Parathyroid adenoma (tissue), 2 donors: ENCODE measurements at regions not wholly inside any gene's neighbourhood (a gene's known extent, or its start where the extent isn't known, plus 50 kb on each side); places are given as distances from the start of the nearest gene placed in this dataset.
"Not testable (repeated sequence)": the region's sequence is repeated elsewhere in the genome, so short reads cannot be mapped to it uniquely, and the experiment has no call there.

Source experiments
- H2AFZ ChIP-seq: fragments of 300-600 bp; sonication (generic); one replicate; pipeline ENCODE4 v1.7.0; 2017; ENCODE audit warnings: antibody characterized with exemption, mild to moderate bottlenecking
- H3K27ac ChIP-seq: fragments of 300-600 bp; sonication (generic); one replicate; pipeline ENCODE4 v1.7.0; 2017
- H3K27me3 ChIP-seq: fragments of 300-600 bp; sonication (generic); one replicate; pipeline ENCODE4 v1.7.0; 2017; ENCODE audit warnings: low read length; ENCODE audit not compliant: control insufficient read depth, insufficient read depth
- H3K36me3 ChIP-seq: fragments of 300-600 bp; sonication (generic); one replicate; pipeline ENCODE4 v1.7.0; 2017; ENCODE audit warnings: low read length; ENCODE audit not compliant: control insufficient read depth, insufficient read depth
- H3K4me1 ChIP-seq: fragments of 300-600 bp; sonication (generic); one replicate; pipeline ENCODE4 v1.7.0; 2017; ENCODE audit warnings: control low read depth
- H3K4me2 ChIP-seq: fragments of 300-600 bp; sonication (generic); one replicate; pipeline ENCODE4 v1.7.0; 2017; ENCODE audit warnings: low read length
- H3K4me3 ChIP-seq: fragments of 300-600 bp; sonication (generic); one replicate; pipeline ENCODE4 v1.7.0; 2017; ENCODE audit warnings: low read depth, low read length
- H3K79me2 ChIP-seq: fragments of 300-600 bp; sonication (generic); one replicate; pipeline ENCODE4 v1.7.0; 2017; ENCODE audit warnings: control low read depth
- H3K9ac ChIP-seq: fragments of 300-600 bp; sonication (generic); one replicate; pipeline ENCODE4 v1.7.0; 2017; ENCODE audit warnings: mild to moderate bottlenecking
- H3K9me3 ChIP-seq: fragments of 300-600 bp; sonication (generic); one replicate; pipeline ENCODE4 v1.7.0; 2017; ENCODE audit warnings: low read length; ENCODE audit not compliant: control insufficient read depth
- TF ChIP-seq, protein P1 (sequence below): fragments of 300-600 bp; sonication (generic); IDR thresholded peaks from one replicate; pipeline ENCODE4 v1.7.0; 2017; ENCODE audit warnings: antibody characterized with exemption, mild to moderate bottlenecking
- donor health status: primary hyperparathyroidism.

DNA sequence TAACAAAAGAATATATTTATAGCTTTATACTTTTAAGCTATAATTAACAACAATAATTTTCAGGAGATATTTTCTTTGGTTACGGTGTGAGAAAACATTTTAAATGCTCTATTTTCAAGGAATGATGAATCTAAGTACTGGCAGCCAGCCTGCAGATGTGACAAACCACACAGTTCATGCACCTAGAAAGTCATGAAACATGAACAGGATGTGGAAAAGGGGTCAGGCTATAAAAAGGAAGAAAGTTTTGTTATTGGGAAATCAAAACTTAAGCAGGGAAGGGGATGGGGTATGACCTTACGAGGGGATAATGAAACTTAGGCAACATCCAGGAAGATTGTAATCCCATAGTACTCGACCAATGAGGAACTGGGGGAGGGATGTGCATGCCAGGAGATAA, 508.7 kb upstream of the GRAMD2B start:
- TF ChIP-seq, protein P1, sequence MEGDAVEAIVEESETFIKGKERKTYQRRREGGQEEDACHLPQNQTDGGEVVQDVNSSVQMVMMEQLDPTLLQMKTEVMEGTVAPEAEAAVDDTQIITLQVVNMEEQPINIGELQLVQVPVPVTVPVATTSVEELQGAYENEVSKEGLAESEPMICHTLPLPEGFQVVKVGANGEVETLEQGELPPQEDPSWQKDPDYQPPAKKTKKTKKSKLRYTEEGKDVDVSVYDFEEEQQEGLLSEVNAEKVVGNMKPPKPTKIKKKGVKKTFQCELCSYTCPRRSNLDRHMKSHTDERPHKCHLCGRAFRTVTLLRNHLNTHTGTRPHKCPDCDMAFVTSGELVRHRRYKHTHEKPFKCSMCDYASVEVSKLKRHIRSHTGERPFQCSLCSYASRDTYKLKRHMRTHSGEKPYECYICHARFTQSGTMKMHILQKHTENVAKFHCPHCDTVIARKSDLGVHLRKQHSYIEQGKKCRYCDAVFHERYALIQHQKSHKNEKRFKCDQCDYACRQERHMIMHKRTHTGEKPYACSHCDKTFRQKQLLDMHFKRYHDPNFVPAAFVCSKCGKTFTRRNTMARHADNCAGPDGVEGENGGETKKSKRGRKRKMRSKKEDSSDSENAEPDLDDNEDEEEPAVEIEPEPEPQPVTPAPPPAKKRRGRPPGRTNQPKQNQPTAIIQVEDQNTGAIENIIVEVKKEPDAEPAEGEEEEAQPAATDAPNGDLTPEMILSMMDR: no peak
- Histone ChIP-seq H2AFZ (no peak overlapping the region), H3K9me3 (no peaks in the 10 kb centered on the region), H3K4me2 (no peak overlapping the region), H3K27ac (no peak overlapping the region), H3K4me1 (no peaks in the 10 kb centered on the region), H3K36me3 (no peaks in the 10 kb centered on the region), H3K79me2 (no peaks in the 10 kb centered on the region), H3K9ac (no peak overlapping the region), H3K27me3 (no peaks in the 10 kb centered on the region), H3K4me3 (no peak overlapping the region)

DNA sequence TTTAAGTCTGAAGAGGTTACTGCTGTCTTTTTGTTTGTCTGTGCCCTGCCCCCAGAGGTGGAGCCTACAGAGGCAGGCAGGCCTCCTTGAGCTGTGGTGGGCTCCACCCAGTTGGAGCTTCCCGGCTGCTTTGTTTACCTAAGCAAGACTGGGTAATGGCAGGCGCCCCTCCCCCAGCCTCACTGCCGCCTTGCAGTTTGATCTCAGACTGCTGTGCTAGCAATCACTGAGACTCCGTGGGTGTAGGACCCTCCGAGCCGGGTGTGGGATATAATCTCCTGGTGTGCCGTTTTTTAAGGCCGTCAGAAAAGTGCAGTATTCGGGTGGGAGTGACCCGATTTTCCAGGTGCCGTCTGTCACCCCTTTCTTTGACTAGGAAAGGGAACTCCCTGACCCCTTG, 499.3 kb upstream of the GRAMD2B start:
- H2AFZ ChIP-seq, H3K27me3 ChIP-seq, H3K4me2 ChIP-seq, H3K4me3 ChIP-seq, H3K4me1 ChIP-seq, H3K36me3 ChIP-seq, H3K9ac ChIP-seq, H3K27ac ChIP-seq, H3K79me2 ChIP-seq, H3K9me3 ChIP-seq: not testable (repeated sequence)

GRCh38 chr5:125926172-125926571, 497.0 kb upstream of the GRAMD2B start:
- Histone ChIP-seq H3K4me3 (no peak overlapping the region), H2AFZ (no peak overlapping the region), H3K4me2 (no peak overlapping the region), H3K79me2 (no peaks in the 10 kb centered on the region), H3K36me3 (no peaks in the 10 kb centered on the region), H3K9me3 (no peaks in the 10 kb centered on the region), H3K9ac (no peak overlapping the region), H3K4me1 (no peaks in the 10 kb centered on the region), H3K27ac (no peak overlapping the region), H3K27me3 (no peaks in the 10 kb centered on the region)
- TF ChIP-seq, protein P1: no peak

DNA sequence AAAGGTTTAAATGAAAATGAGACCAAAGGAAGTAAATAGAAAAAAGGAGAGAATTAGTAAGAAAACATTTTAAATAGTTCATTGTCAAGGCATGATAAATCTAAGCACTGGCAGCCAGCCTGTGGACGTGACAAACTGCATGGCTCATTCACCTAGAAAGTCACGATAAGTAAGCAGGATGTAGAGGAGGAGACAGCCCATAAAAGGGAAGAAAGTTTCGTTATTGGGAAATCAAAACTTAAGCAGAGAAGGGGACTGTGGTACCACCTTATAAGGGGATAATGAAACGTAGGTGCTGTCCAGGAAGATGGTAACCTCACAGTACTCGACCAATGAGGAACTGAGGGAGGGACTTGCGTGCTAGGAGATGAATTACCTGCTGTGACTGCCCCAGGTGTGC, 494.5 kb upstream of the GRAMD2B start:
- H3K4me2 ChIP-seq: no peak overlapping the region

GRCh38 chr5:125950012-125950615, 473.1 kb upstream of the GRAMD2B start:
- no peak overlapping the region for H3K9ac ChIP-seq
- TF ChIP-seq, protein P1: no peak
- no peaks in the 10 kb centered on the region for H3K4me1 ChIP-seq
- H3K27ac ChIP-seq: no peak overlapping the region
- no peaks in the 10 kb centered on the region for H3K36me3 ChIP-seq
- no peaks in the 10 kb centered on the region for H3K9me3 ChIP-seq
- no peaks in the 10 kb centered on the region for H3K27me3 ChIP-seq
- no peak overlapping the region for H3K4me3 ChIP-seq
- no peaks in the 10 kb centered on the region for H3K79me2 ChIP-seq
- no peak overlapping the region for H3K4me2 ChIP-seq
- no peak overlapping the region for H2AFZ ChIP-seq

More for the DNA sequence above, 494.5 kb upstream of the GRAMD2B start:
- Histone ChIP-seq H3K4me1 (no peaks in the 10 kb centered on the region), H3K9ac (no peak overlapping the region), H3K79me2 (no peaks in the 10 kb centered on the region), H2AFZ (no peak overlapping the region), H3K27me3 (no peaks in the 10 kb centered on the region), H3K36me3 (no peaks in the 10 kb centered on the region), H3K27ac (no peak overlapping the region), H3K4me3 (no peak overlapping the region), H3K9me3 (no peaks in the 10 kb centered on the region)
- TF ChIP-seq, protein P1: no peak
